ENCODE measurements at regions not wholly inside any gene's neighbourhood (a gene's known extent, or its start where the extent isn't known, plus 50 kb on each side); places are given as distances from the start of the nearest gene placed in this dataset.

DNA sequence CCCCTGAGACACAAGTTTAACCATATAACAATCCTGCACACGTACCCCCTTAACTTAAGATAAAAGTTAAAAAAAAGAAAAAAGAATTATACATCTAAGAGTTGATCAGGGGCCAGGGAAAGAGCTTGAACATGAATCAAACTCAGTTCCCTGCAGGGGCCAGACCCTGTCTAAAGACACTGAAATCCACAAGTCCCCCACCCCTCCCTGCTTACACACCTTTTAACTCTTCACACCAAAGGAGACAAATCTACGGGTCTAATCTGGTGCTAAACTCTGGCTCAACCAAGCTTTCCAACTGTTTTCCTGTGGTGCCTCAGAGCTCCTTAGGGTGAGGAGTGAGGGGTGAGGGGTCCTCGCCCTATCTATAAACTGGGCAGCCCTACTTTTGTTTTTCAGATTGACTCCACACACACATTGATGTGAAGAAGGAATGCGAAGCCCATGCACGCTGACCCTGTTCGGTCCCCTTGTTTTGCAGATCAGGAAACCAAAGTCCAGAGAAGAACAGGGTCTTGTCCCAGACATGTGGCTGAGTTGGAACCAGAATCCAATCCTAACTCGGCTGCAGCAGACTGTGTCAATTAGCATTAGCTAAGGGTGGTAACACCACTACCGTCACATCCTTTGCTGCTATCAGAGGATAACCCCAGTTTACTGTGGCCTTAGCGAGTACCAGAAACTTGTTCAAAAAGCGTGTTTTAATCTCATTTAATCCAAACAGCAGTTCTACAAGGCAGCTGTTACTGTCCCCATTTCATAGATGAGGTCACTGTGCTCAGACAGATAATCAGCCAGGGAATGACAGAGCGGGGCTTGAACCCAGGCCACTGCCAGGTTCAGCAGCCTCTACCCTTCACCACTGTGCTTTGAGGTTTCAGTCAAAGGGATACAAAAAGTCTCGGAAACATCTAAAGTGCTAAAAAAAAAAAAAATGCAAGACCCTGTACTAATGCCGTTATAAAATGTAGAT is 145.2 kb upstream of the SYT13 start:
- H3K4me3 ChIP-seq (ENCODE audit: low read depth in 2 of 2, low read length in 1 of 2) = no peak overlapping the region
- H3K36me3 ChIP-seq (replicated peaks in 1 of 2; ENCODE audit: control insufficient read depth in 1 of 2, insufficient read depth in 2 of 2, low read length in 1 of 2) = no peaks in the 10 kb centered on the region
- peaks cover 0 to 7% of the 10 kb centered on the region in 2 experiments; a peak in 2 of 4 replicates for H3K4me1 ChIP-seq (ENCODE audit: control insufficient read depth in 1 of 2, insufficient read depth in 2 of 2, low read depth in 1 of 2, low read length in 1 of 2)
- no peaks in the 10 kb centered on the region for H3K9me2 ChIP-seq
- POLR2A ChIA-PET = interaction anchor here (0.6 to 0.8 kb wide), 2 partner anchors 10 to 497 kb away, joined by 3 to 4 read pairs; no protein-coding TSS in a partner anchor
- TF ChIP-seq JUND (IDR thresholded peaks at IDR 0.05) (no peak), FOSL2 (IDR thresholded peaks at IDR 0.05; ENCODE audit: borderline replicate concordance, low read depth) (no peak), TEAD4 (IDR thresholded peaks at IDR 0.05; ENCODE audit: borderline replicate concordance, insufficient read depth) (no peak), RFX5 (IDR thresholded peaks at IDR 0.05; ENCODE audit: low read length) (no peak), FOXJ3 (CRISPR knock-in tag; IDR thresholded peaks at IDR 0.05) (no peak), GATA2 (CRISPR knock-in tag; IDR thresholded peaks at IDR 0.05) (no peak), RAD21 (IDR thresholded peaks at IDR 0.05; ENCODE audit: low read length) (no peak), EP300 (IDR thresholded peaks at IDR 0.05; ENCODE audit: borderline replicate concordance in 1 of 2, low read depth in 1 of 2, low read length in 1 of 2) (no peak), MEF2A (IDR thresholded peaks at IDR 0.05; ENCODE audit: borderline replicate concordance, low read depth) (no peak), NFIC (IDR thresholded peaks at IDR 0.05; ENCODE audit: borderline replicate concordance) (no peak), MXI1 (IDR thresholded peaks at IDR 0.05; ENCODE audit: low read depth, low read length) (no peak), TAF1 (IDR thresholded peaks at IDR 0.05; ENCODE audit: borderline replicate concordance, low read depth, low read length) (no peak), SIN3A (IDR thresholded peaks at IDR 0.05; ENCODE audit: borderline replicate concordance, low read depth, low read length) (no peak), EZH2phosphoT487 (IDR thresholded peaks at IDR 0.05; ENCODE audit: borderline replicate concordance, low read depth) (no peak)
- TF ChIP-seq, protein P1, sequence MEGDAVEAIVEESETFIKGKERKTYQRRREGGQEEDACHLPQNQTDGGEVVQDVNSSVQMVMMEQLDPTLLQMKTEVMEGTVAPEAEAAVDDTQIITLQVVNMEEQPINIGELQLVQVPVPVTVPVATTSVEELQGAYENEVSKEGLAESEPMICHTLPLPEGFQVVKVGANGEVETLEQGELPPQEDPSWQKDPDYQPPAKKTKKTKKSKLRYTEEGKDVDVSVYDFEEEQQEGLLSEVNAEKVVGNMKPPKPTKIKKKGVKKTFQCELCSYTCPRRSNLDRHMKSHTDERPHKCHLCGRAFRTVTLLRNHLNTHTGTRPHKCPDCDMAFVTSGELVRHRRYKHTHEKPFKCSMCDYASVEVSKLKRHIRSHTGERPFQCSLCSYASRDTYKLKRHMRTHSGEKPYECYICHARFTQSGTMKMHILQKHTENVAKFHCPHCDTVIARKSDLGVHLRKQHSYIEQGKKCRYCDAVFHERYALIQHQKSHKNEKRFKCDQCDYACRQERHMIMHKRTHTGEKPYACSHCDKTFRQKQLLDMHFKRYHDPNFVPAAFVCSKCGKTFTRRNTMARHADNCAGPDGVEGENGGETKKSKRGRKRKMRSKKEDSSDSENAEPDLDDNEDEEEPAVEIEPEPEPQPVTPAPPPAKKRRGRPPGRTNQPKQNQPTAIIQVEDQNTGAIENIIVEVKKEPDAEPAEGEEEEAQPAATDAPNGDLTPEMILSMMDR (IDR thresholded peaks at IDR 0.05) = no peak
- TF ChIP-seq, protein P2, sequence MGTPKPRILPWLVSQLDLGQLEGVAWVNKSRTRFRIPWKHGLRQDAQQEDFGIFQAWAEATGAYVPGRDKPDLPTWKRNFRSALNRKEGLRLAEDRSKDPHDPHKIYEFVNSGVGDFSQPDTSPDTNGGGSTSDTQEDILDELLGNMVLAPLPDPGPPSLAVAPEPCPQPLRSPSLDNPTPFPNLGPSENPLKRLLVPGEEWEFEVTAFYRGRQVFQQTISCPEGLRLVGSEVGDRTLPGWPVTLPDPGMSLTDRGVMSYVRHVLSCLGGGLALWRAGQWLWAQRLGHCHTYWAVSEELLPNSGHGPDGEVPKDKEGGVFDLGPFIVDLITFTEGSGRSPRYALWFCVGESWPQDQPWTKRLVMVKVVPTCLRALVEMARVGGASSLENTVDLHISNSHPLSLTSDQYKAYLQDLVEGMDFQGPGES (IDR thresholded peaks at IDR 0.05; ENCODE audit: low read depth, low read length) = no peak
- H4K20me1 ChIP-seq (ENCODE audit: insufficient read depth) = no peaks in the 10 kb centered on the region
- H3F3A ChIP-seq (replicated peaks; ENCODE audit: insufficient read depth) = no peaks in the 10 kb centered on the region
- no peaks in the 10 kb centered on the region for H3K9me3 ChIP-seq
- no peaks in the 10 kb centered on the region for H3K79me2 ChIP-seq (ENCODE audit: insufficient read depth)
- H3K9ac ChIP-seq = no peak overlapping the region
- no peak overlapping the region for H3K4me2 ChIP-seq
- peaks cover 18% of the 10 kb centered on the region; the same call in 1 of the 2 replicates for H3K27me3 ChIP-seq (ENCODE audit: insufficient read depth)
- DNase-seq = no peak
- CTCF ChIA-PET = interaction anchor here (0.9 to 1.9 kb wide), 2 partner anchors 16 to 60 kb away, joined by 4 to 6 read pairs; no protein-coding TSS in a partner anchor
- H2AFZ ChIP-seq (ENCODE audit: low read depth) = no peak overlapping the region
- H3K27ac ChIP-seq (ENCODE audit: low read depth in 2 of 2, low read length in 1 of 2) = no peak overlapping the region
- WGBS (ENCODE audit: low lambda C conversion rate) = 68% methylated on average over 12 of the region's 13 CpGs
